Pancreas (tissue), 10 donors: ENCODE measurements at regions not wholly inside any gene's neighbourhood (a gene's known extent, or its start where the extent isn't known, plus 50 kb on each side); places are given as distances from the start of the nearest gene placed in this dataset.
A peak's percentile ranks its signal among the peaks of the same experiment; 100 is the strongest.
"Not testable (repeated sequence)": the region's sequence is repeated elsewhere in the genome, so short reads cannot be mapped to it uniquely, and the experiment has no call there.

Experiments
- ATAC-seq, 4 donors: fragments of 200-7000 bp; cut with Tn5 transposase; one replicate each; pipeline versions ENCODE4 v1.8.0 to v1.9.1; 2020; ENCODE audit warnings: mild to moderate bottlenecking in 4 of 4, moderate library complexity in 4 of 4
- DNase-seq, 6 donors: peaks; one replicate each; pipeline ENCODE4 v3.0.0-alpha.2; 2020
- FAIRE-seq: peaks from 2 replicates; lab custom pipeline; 2012; peaks lifted over from hg19 to GRCh38; lab: Jason Lieb, UNC
- H3K27ac ChIP-seq, 4 donors: fragments of 200-600 bp; sonication (generic); 1 replicate in 3 of 4; 2 replicates in 1 of 4; pipeline versions ENCODE4 v1.5.0 to v1.8.0; 2020
- H3K27me3 ChIP-seq, 4 donors: fragments of 200-600 bp; one replicate each; pipeline ENCODE4 v1.8.0; 2021
- H3K36me3 ChIP-seq, 3 donors: fragments of 200-600 bp; sonication (generic) in 1 of 3; one replicate each; pipeline versions ENCODE4 v1.5.0 to v1.8.0; 2020 to 2021
- H3K4me1 ChIP-seq, 3 donors: fragments of 200-600 bp; one replicate each; pipeline ENCODE4 v1.8.0; 2021
- H3K4me3 ChIP-seq, 4 donors: fragments of 200-600 bp; sonication (generic) in 2 of 4; one replicate each; pipeline versions ENCODE4 v1.5.0 to v1.8.0; 2020 to 2021
- H3K9me3 ChIP-seq, 4 donors: fragments of 200-600 bp; one replicate each; pipeline ENCODE4 v1.8.0; 2021
- WGBS, 2 donors: extraction: QIAGEN DNeasy Blood & Tissue Kit; methylation state at CpG; one replicate each; pipeline ENCODE4 v1.1.7; 2013; 5-methylcytosine and 5-hydroxymethylcytosine counted together
- intact Hi-C, 3 donors: fragments of 100-400 bp; cut with DNase I; formaldehyde crosslinking; loops; one replicate each; pipeline versions ENCODE4 v1.11.1 to v1.14.2; 2022
- TF ChIP-seq, protein P1 (sequence below), 4 donors: fragments of 200-600 bp; sonication (generic) in 3 of 4; IDR thresholded peaks; one replicate each; pipeline versions ENCODE4 v1.5.0 to v1.8.0; 2021; ENCODE audit warnings: antibody characterized with exemption in 4 of 4
- donor health status: healthy with polysubstance abuse.
- donor health status: DM: no; HTN: no; CAD: no; lungs with moderate emphysema.
- donor health status: DM: no; HTN: no; CAD: no.
- donor health status: control.
- donor health status: control.
- donor health status: Bipolar disorder and iron deficiency.
- donor health status: DM: yes; HTN: yes; CAD: no.
- donor health status: DM: no; HTN: no; CAD: no.
- donor health status: DM: no; HTN: no; CAD: no.
- donor health status: DM: yes; HTN: yes; CAD: no.

DNA sequence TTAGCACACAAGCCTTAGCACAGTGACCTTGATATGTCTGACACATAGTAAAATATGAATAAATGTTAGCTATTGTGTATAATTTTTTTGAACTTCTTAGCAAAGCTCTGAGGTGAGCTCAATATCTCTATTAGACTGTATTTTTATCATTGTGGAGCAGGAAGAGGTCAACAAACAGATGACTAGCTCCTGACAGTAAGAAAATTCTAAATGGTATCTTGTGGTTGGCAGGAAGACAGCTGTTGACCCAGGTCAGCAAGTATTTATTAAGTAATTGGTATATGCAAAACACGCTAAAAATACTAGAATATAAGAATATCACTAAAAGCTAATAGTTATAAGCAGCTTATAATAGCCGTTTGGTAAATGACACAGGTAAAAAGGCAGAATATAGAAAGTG is 77.5 kb upstream of the MARCKS start:
- Histone ChIP-seq H3K36me3 (no peaks in the 10 kb centered on the region), H3K4me1 (no peaks in the 10 kb centered on the region), H3K27me3 (no peaks in the 10 kb centered on the region), H3K4me3 (no peak overlapping the region), H3K27ac (no peak overlapping the region), H3K9me3 (no peaks in the 10 kb centered on the region)
- intact Hi-C loops, result no loop called here
- WGBS, 2 donors, result 82 to 91% methylated on average over 2 of the region's 2 CpGs
- peak in 1 of 4 donors; percentile 16 for ATAC-seq
- TF ChIP-seq, protein P1, sequence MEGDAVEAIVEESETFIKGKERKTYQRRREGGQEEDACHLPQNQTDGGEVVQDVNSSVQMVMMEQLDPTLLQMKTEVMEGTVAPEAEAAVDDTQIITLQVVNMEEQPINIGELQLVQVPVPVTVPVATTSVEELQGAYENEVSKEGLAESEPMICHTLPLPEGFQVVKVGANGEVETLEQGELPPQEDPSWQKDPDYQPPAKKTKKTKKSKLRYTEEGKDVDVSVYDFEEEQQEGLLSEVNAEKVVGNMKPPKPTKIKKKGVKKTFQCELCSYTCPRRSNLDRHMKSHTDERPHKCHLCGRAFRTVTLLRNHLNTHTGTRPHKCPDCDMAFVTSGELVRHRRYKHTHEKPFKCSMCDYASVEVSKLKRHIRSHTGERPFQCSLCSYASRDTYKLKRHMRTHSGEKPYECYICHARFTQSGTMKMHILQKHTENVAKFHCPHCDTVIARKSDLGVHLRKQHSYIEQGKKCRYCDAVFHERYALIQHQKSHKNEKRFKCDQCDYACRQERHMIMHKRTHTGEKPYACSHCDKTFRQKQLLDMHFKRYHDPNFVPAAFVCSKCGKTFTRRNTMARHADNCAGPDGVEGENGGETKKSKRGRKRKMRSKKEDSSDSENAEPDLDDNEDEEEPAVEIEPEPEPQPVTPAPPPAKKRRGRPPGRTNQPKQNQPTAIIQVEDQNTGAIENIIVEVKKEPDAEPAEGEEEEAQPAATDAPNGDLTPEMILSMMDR (IDR thresholded peaks at IDR 0.05), result no peak
- no peak for DNase-seq
- FAIRE-seq, result no peak

DNA sequence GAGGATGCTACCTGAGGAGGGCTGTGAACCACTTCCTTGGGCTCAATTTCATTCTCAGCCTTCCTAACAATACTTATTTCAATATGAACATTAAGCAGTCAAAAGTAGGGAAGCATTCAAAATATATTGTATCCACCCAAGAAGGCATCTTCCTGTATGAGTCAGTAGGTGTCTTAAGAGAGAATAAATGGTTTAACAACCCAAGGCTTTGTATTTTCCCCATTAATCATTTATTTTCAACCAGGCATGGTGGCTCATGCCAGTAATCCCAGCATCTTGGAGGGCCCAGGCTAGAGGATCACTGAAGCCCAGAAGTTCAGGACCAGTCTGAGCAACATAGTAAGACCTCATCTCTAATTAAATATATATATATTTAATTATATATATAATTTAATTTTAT is 74.5 kb upstream of the MARCKS start:
- no peak for ATAC-seq
- intact Hi-C loops, result no loop called here
- Histone ChIP-seq H3K4me3 (no peak overlapping the region), H3K27me3 (no peaks in the 10 kb centered on the region), H3K27ac (no peak overlapping the region), H3K9me3 (no peaks in the 10 kb centered on the region), H3K36me3 (no peaks in the 10 kb centered on the region), H3K4me1 (peaks cover 0 to 6% (median 3%) of the 10 kb centered on the region in 3 donors)
- DNase-seq, result no peak
- no peak for FAIRE-seq
- TF ChIP-seq, protein P1 (IDR thresholded peaks at IDR 0.05), result no peak

DNA sequence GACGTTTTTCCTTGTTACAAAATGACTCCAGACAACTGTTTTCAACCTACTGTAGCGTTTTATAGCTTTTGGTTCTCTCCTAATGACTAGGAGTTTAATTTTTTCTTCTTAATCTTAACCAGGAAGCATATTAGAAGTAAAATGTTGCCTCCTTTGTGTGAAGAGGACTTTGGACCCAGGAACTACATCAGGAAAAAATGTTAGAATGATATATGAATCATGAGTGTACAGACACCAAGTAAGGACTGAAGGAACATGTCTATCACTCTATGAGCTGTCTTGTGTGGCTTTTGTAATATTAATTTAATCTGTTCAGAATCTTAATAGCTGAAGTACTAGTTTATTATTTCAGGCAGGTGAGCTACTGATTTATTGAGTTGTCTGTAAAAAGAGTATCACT is 71.0 kb upstream of the MARCKS start:
- no peaks in the 10 kb centered on the region for H3K27me3 ChIP-seq
- DNase-seq (no peak), ATAC-seq (peak; percentile 94 to 100 (median 98)), FAIRE-seq (peak; percentile 51)
- intact Hi-C loops, result no loop called here
- 16 to 19% methylated on average over 2 of the region's 2 CpGs for WGBS, 2 donors
- H3K27ac ChIP-seq, result peak overlapping the region; percentile 14 to 73 (median 43)
- peaks cover 0 to 6% (median 3%) of the 10 kb centered on the region in 3 donors for H3K4me1 ChIP-seq
- TF ChIP-seq, protein P1 (IDR thresholded peaks at IDR 0.05), result no peak
- no peak overlapping the region for H3K4me3 ChIP-seq
- H3K9me3 ChIP-seq, result no peaks in the 10 kb centered on the region
- no peaks in the 10 kb centered on the region for H3K36me3 ChIP-seq

DNA sequence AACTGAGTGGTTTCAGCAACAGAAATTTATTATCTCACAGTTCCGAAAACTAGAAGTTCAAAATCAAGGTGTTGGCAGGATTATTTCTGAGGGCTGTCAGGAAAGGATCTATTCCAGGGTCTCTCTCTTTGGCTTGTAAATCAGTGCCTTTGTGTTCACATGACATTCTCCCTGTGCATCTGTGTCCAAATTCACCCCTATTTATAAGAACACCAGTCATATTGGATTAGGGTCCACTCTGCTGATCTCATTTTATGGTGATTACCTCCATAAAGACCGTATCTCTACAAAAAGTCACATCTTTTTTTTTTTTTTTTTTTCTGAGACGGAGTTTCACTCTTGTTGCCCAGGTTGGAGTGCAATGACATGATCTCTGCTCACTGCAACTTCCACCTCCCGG is 68.6 kb upstream of the MARCKS start:
- 92 to 95% methylated on average over 4 of the region's 4 CpGs for WGBS, 2 donors
- Histone ChIP-seq H3K27me3 (no peaks in the 10 kb centered on the region), H3K36me3 (no peaks in the 10 kb centered on the region), H3K9me3 (no peaks in the 10 kb centered on the region), H3K4me1 (peaks cover 0 to 6% (median 3%) of the 10 kb centered on the region in 3 donors), H3K27ac (no peak overlapping the region), H3K4me3 (no peak overlapping the region)
- no peak for DNase-seq
- no peak for ATAC-seq
- FAIRE-seq, result no peak
- intact Hi-C loops, result no loop called here
- TF ChIP-seq, protein P1 (IDR thresholded peaks at IDR 0.05), result no peak

DNA sequence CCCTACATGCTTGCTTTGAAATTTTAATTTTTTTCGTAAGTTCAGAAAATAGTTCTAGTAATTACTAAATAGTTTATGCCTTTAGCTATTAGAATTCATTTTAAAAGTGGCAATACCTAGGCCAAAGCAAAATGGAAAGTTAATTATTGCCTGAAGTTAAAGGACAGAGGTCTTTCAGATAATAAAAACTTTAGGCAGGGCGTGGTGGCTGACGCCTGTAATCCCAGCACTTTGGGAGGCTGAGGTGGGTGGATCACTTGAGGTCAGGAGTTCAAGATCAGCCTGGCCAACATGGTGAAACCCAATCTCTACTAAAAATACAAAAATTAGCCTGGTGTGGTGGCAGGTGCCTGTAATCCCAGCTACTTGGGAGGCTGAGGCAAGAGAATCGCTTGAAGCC is 65.9 kb upstream of the MARCKS start:
- H3K36me3 ChIP-seq, FAIRE-seq, intact Hi-C loops, H3K27ac ChIP-seq, H3K4me1 ChIP-seq, H3K9me3 ChIP-seq, H3K4me3 ChIP-seq, H3K27me3 ChIP-seq, ATAC-seq, DNase-seq: not testable (repeated sequence)
- WGBS, 2 donors, result 93 to 99% methylated on average over 4 of the region's 4 CpGs

DNA sequence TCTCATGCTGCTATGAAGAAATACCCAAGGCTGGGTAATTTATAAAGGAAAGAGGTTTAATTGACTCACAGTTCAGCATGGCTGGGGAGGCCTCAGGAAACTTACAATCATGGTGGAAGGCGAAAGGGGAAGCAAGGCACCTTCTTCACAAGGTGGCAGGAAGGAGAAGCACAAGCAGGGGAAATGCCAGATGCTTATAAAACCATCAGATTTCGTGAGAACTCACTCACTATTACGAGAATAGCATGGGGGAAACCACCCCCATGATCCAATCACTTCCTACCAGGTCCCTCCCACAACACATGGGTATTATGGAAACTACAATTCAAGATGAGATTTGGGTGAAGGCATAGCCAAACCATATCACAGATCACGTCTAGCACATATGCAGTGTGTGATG is 61.8 kb upstream of the MARCKS start:
- H3K27ac ChIP-seq, result not testable (repeated sequence)

More for the DNA sequence above, 61.8 kb upstream of the MARCKS start:
- DNase-seq, H3K27me3 ChIP-seq, H3K36me3 ChIP-seq, ATAC-seq, H3K9me3 ChIP-seq, H3K4me1 ChIP-seq, H3K4me3 ChIP-seq, intact Hi-C loops, FAIRE-seq: not testable (repeated sequence)
- 70 to 86% methylated on average over 4 of the region's 4 CpGs for WGBS, 2 donors
